GM18907 (cell line): ENCODE measurements at regions not wholly inside any gene's neighbourhood (a gene's known extent, or its start where the extent isn't known, plus 50 kb on each side); places are given as distances from the start of the nearest gene placed in this dataset.
"Not testable (repeated sequence)": the region's sequence is repeated elsewhere in the genome, so short reads cannot be mapped to it uniquely, and the experiment has no call there.

ENCODE experiments used
- ATAC-seq: cut with Tn5 transposase; IDR thresholded peaks from one replicate; pipeline ENCODE4 v1.9.1; 2021; ENCODE audit warnings: mild to moderate bottlenecking, moderate library complexity; ENCODE audit not compliant: unreplicated experiment

- ATAC-seq, result no peak
These were observed 525.7 kb downstream of the RAB28 start for GRCh38 chr4:12958436-12958835.

DNA sequence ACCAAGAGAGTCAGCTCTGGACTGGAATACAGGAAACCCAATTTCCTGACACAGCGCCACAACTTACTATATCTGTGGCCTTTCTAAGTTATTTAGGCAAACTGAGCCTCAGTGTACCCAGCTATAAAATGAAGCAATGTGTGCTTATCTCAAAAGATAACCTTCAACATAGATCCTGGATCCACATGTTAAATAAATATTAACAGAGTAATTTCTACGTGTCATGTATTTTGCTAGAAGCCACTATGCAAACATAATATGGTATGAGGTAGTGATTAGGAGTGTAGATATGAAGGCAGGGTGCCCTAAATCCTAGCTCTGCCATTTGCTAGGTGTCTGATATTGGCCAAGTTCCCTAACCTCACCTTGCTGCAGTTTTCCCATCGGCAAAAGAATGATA, 527.0 kb downstream of the RAB28 start:
- ATAC-seq, result no peak

- ATAC-seq, result no peak
These were observed 528.1 kb downstream of the RAB28 start for GRCh38 chr4:12956026-12956425.

- ATAC-seq, result no peak
These were observed 534.2 kb downstream of the RAB28 start for GRCh38 chr4:12949719-12950490.

DNA sequence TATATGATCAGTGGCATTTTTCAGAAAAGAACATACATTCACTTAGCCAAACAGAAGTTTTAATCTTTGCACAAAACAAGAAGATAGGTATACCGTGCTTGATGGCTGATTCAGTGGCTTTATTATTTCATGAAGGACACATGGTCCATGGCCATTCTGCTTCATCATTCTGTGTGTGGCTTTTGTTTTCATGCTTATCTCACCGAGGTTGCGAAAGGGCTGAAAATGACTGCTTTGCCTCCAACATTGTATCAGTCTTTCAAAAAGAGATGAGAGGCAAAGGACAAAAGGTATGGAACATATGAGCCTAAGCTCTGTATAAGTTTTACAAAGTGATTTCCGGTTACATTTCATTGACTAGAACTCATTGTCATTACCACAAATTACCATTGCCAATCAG, 541.1 kb downstream of the RAB28 start:
- no peak for ATAC-seq

DNA sequence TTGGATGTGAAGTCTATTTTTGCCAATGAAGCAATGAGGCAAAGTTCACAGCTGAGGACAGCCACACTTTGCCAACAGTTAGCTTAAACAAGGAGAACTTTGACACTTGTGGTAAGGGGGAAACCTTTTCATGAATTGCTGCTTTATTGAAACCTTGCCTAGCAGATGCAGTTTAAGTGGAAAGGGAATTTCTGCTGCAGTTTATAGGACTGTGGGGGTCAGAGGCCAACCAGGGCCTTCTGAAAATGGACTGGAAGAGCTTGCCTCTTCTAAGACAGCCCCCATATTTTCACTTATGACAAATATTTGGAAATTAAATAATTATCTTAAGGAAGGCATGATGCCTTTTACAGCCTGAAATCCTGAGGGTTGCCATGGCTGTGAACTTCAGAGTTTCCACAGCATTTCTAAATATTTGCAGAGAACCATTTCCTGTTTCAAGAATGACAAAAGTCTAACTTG, 550.3 kb downstream of the RAB28 start:
- ATAC-seq, result no peak

- no peak for ATAC-seq
These were observed 551.8 kb downstream of the RAB28 start for GRCh38 chr4:12932203-12932788.

DNA sequence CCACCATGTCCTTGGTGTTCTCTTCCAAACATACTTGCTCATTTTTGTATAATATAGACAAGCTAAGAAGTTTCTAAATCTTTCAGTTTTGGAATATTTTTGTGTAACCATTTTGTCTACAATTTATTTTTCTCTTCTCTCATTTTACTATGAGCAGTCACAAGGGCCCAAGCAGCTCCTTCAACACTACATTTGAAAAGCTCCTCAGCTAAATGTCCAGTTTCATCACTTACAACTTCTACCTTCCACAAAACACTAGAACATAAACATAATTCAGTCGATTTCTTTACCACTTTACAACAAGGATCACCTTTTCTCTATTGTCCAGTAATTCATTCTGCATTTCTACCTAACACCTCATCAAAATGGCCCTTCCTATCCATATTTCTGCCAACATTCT, 554.4 kb downstream of the RAB28 start:
- ATAC-seq, result no peak

DNA sequence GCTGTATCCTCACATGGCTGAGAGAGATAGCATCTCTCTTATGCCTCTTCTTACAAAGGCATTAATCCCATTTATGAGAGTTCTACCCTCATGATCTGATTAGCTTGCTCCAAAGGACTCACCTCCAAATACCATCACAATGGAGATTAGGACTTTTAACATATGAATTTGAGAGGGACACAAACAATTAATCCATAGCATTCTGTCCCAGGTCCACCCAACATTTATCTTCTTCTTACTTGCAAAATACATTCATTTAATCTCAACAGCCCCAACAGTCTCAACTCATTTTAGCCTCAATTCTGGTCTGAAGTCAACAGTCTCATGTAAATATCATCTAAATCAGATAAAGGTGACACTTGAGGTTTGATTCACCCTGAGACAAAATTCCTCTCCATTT, 555.4 kb downstream of the RAB28 start:
- ATAC-seq, result no peak

DNA sequence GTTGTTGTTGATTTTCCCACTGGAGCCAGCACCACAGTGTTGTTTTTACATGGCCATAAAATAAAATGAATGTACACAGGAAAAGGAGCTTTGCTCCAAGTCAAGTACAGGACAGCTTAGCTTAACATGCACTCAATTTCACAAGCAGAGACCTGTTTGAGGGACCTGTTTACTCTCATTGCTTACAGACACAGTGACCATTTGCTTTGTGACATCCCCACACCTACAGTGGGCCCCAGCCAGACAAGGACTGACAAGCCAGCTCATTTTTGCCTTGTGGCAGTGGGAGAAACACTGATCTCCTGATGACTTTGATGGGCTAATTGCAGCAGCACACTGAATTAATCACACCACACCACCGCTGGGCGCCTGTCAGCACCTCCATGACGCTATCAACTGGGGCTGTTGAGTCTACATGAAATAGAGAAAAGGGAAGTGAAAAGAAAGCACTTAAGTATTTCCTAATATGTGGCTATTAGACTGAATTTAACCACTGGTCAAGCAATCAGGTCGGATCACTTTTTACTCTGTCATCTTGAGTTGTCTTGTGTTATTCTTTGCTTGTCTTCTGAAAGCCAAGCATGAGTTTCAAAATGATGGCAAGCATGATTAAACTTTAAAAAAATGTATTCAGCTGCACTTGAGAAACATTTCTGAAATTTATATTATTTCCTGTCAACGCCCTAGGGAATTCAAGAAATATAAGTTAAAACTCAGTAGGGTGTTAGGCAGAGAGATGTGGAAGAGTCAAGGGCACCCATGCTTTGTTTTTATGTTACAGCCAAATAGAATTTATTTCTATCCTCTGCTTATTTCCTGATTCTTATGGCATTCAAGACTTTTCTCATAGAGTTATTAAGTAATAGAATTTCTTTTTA, 557.7 kb downstream of the RAB28 start:
- ATAC-seq, result peak; percentile 84

DNA sequence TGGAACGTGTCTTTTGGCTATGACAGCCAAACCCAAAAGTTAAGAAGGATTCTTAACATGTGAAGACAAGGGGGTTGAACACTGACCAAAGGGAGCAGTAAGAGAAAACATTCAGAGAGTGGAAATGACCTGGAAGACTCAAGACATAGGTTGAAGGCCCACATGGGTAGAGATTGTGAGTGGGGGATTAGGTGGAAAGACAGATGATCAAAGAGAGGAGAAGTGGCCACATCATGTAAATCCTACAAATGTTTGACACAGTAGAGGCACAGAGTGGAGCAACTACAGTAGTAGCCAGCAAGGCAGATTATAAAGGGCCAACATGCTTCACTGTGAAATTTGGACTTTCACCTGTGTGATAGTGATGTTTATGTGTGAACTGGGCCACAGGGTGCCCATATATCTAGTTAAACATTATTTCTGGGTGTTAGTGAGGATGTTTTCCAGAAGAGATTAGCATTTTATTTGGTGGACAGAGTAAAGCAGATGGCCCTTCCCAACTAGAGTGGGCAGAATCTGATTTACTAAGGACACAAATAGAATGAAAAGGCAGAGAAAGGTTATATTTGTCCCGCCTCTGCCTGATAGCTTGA, 559.3 kb downstream of the RAB28 start:
- no peak for ATAC-seq

DNA sequence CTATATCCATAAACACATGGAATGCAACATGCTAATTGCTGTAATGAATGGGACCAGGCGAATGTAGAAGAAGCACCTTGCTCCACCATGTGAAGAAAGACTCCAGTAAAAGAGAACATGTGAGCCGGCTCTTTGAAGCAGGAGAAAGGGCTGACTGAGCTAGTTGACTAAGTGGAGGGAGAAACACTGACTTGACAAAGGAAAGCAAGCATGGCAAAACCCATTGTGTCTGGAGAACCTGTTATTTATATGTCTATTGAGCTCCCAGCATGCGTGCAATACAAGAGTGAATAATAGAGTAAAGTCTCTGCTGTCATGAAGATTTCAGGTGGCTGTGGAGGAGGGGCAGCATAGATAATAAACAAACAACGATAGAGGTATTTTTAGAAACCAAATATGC, 559.9 kb downstream of the RAB28 start:
- no peak for ATAC-seq

GRCh38 chr4:12912896-12913418, 571.2 kb downstream of the RAB28 start:
- no peak for ATAC-seq

- no peak for ATAC-seq
These were observed 572.3 kb downstream of the RAB28 start for GRCh38 chr4:12911750-12912358.

DNA sequence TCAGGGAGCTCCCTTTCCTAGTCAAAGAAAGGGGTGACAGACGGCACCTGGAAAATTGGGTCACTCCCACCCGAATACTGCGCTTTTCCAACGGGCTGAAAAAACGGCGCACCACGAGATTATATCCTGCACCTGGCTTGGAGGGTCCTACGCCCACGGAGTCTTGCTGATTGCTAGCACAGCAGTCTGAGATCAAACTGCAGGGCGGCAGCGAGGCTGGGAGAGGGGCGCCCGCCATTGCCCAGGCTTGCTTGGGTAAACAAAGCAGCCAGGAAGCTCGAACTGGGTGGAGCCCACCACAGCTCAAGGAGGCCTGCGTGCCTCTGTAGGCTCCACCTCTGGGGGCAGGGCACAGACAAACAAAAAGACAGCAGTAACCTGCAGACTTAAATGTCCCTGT, 580.5 kb downstream of the RAB28 start:
- ATAC-seq, result not testable (repeated sequence)

- ATAC-seq, result no peak
These were observed 581.4 kb downstream of the RAB28 start for GRCh38 chr4:12902735-12903134.

- ATAC-seq, result no peak
These were observed 586.2 kb downstream of the RAB28 start for GRCh38 chr4:12897954-12898353.

GRCh38 chr4:12894062-12894461, 590.1 kb downstream of the RAB28 start:
- ATAC-seq, result no peak

DNA sequence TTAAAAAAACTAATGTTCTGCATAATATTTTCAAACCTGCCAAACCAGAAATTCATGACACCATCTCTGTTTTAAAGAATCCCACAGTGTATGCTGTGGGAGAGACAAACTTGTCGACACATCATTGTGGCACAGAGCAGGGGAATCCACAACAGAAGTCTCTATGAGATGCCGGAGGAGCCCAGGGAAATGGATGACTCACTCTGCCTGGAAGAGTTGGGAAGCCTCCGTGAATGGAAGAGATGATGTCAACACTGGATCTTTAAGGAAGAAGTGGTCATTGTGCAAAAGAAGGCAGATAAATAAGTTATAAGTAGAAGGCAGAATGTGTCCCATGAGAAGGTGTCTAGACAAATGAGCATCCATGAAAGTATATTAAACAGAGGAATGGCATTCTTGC, 595.1 kb downstream of the RAB28 start:
- ATAC-seq, result no peak
